Activated CD8-positive, alpha-beta T cell treated with anti-CD3 and anti-CD28 coated beads for 36 hours (primary cell): ENCODE measurements at regions not wholly inside any gene's neighbourhood (a gene's known extent, or its start where the extent isn't known, plus 50 kb on each side); places are given as distances from the start of the nearest gene placed in this dataset.

Experiments
- ATAC-seq: fragments of 200-7000 bp; cut with Tn5 transposase; one replicate; pipeline ENCODE4 v1.10.0; 2021; ENCODE audit warnings: mild to moderate bottlenecking, moderate library complexity
- CTCF ChIA-PET: fragments of 350-600 bp; sonication (Branson Sonifier 250); formaldehyde crosslinking; loops from one replicate; lab custom pipeline; 2021; ENCODE audit warnings: antibody characterized with exemption; lab: Charles Lee
- POLR2A ChIA-PET: fragments of 350-600 bp; sonication (Branson Sonifier 250); formaldehyde crosslinking; loops from one replicate; lab custom pipeline; 2021; ENCODE audit warnings: antibody characterized with exemption; lab: Charles Lee
- DNase-seq: peaks from one replicate; pipeline ENCODE4 v3.0.0-alpha.2; 2020
- H3K27ac Mint-ChIP-seq: one replicate; pipeline ENCODE4 v1.8.0; 2021; ENCODE audit warnings: mild to moderate bottlenecking, mixed read lengths
- H3K27me3 Mint-ChIP-seq: one replicate; pipeline ENCODE4 v1.8.0; 2021; ENCODE audit warnings: mixed read lengths
- H3K36me3 Mint-ChIP-seq: one replicate; pipeline ENCODE4 v1.8.0; 2021; ENCODE audit warnings: low read depth, mixed read lengths
- H3K4me1 Mint-ChIP-seq: one replicate; pipeline ENCODE4 v1.8.0; 2021; ENCODE audit warnings: low read depth, mixed read lengths
- H3K4me3 Mint-ChIP-seq: one replicate; pipeline ENCODE4 v1.8.0; 2021; ENCODE audit warnings: mild to moderate bottlenecking, moderate library complexity, mixed read lengths
- H3K9me3 Mint-ChIP-seq: one replicate; pipeline ENCODE4 v1.8.0; 2021; ENCODE audit warnings: mixed read lengths
- CTCF ChIP-seq: fragments of 200-600 bp; IDR thresholded peaks from one replicate; pipeline ENCODE4 v1.8.0; 2022; ENCODE audit warnings: antibody characterized with exemption, mild to moderate bottlenecking
- intact Hi-C: fragments of 100-400 bp; cut with micrococcal nuclease; formaldehyde crosslinking; loops from one replicate; pipeline ENCODE4 v1.10.0; 2022

GRCh38 chr12:59041241-59042121 lies 121.2 kb upstream of the LRIG3 start:
- Mint-ChIP-seq H3K27ac (no peak overlapping the region), H3K4me1 (no peaks in the 10 kb centered on the region), H3K36me3 (no peaks in the 10 kb centered on the region), H3K9me3 (no peaks in the 10 kb centered on the region), H3K27me3 (no peaks in the 10 kb centered on the region), H3K4me3 (no peak overlapping the region)
- POLR2A ChIA-PET, result no interaction called here
- CTCF ChIA-PET, result no interaction called here
- no peak for DNase-seq
- intact Hi-C loops, result no loop called here
- no peak for TF ChIP-seq CTCF
- ATAC-seq, result no peak

GRCh38 chr12:59040656-59041055 lies 120.4 kb upstream of the LRIG3 start:
- intact Hi-C loops, result no loop called here
- no peak for TF ChIP-seq CTCF
- Mint-ChIP-seq H3K27me3 (no peaks in the 10 kb centered on the region), H3K27ac (no peak overlapping the region), H3K4me1 (no peaks in the 10 kb centered on the region), H3K9me3 (no peaks in the 10 kb centered on the region), H3K4me3 (no peak overlapping the region), H3K36me3 (no peaks in the 10 kb centered on the region)
- no peak for DNase-seq
- ChIA-PET CTCF (no interaction called here), POLR2A (no interaction called here)
- no peak for ATAC-seq

GRCh38 chr12:59040043-59040442 lies 119.7 kb upstream of the LRIG3 start:
- DNase-seq, result no peak
- intact Hi-C loops, result no loop called here
- Mint-ChIP-seq H3K27ac (no peak overlapping the region), H3K9me3 (no peaks in the 10 kb centered on the region), H3K4me1 (no peaks in the 10 kb centered on the region), H3K36me3 (no peaks in the 10 kb centered on the region), H3K27me3 (no peaks in the 10 kb centered on the region), H3K4me3 (no peak overlapping the region)
- no peak for ATAC-seq
- no peak for TF ChIP-seq CTCF
- CTCF ChIA-PET, result no interaction called here
- POLR2A ChIA-PET, result no interaction called here

- ChIA-PET POLR2A (no interaction called here), CTCF (interaction anchor here (0.7 kb wide), 1 partner anchor 9 kb away, joined by 3 read pairs; no protein-coding TSS in a partner anchor)
- TF ChIP-seq CTCF, result no peak
- Mint-ChIP-seq H3K4me1 (no peaks in the 10 kb centered on the region), H3K4me3 (no peak overlapping the region), H3K9me3 (no peaks in the 10 kb centered on the region), H3K36me3 (no peaks in the 10 kb centered on the region), H3K27ac (no peak overlapping the region), H3K27me3 (no peaks in the 10 kb centered on the region)
- intact Hi-C loops, result no loop called here
- no peak for ATAC-seq
- no peak for DNase-seq
Observed at GRCh38 chr12:59039005-59039404, 118.7 kb upstream of the LRIG3 start.

GRCh38 chr12:59036973-59037762 lies 116.9 kb upstream of the LRIG3 start:
- H3K36me3 Mint-ChIP-seq, result no peaks in the 10 kb centered on the region
- ChIA-PET POLR2A (no interaction called here), CTCF (interaction anchor here (0.6 kb wide), 1 partner anchor 1363 kb away, joined by 3 read pairs; no protein-coding TSS in a partner anchor)
- intact Hi-C loops, result no loop called here
- no peak for DNase-seq
- ATAC-seq, result no peak
- H3K27ac Mint-ChIP-seq, result no peak overlapping the region
- TF ChIP-seq CTCF, result no peak
- H3K4me1 Mint-ChIP-seq, result no peaks in the 10 kb centered on the region
- no peaks in the 10 kb centered on the region for H3K27me3 Mint-ChIP-seq
- no peaks in the 10 kb centered on the region for H3K9me3 Mint-ChIP-seq
- no peak overlapping the region for H3K4me3 Mint-ChIP-seq
